ENCODE measurements at regions not wholly inside any gene's neighbourhood (a gene's known extent, or its start where the extent isn't known, plus 50 kb on each side); places are given as distances from the start of the nearest gene placed in this dataset.

- TF ChIP-seq, protein P1, sequence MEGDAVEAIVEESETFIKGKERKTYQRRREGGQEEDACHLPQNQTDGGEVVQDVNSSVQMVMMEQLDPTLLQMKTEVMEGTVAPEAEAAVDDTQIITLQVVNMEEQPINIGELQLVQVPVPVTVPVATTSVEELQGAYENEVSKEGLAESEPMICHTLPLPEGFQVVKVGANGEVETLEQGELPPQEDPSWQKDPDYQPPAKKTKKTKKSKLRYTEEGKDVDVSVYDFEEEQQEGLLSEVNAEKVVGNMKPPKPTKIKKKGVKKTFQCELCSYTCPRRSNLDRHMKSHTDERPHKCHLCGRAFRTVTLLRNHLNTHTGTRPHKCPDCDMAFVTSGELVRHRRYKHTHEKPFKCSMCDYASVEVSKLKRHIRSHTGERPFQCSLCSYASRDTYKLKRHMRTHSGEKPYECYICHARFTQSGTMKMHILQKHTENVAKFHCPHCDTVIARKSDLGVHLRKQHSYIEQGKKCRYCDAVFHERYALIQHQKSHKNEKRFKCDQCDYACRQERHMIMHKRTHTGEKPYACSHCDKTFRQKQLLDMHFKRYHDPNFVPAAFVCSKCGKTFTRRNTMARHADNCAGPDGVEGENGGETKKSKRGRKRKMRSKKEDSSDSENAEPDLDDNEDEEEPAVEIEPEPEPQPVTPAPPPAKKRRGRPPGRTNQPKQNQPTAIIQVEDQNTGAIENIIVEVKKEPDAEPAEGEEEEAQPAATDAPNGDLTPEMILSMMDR (IDR thresholded peaks at IDR 0.05) = no peak
- TF ChIP-seq POLR2A (IDR thresholded peaks at IDR 0.05) (no peak), EP300 (IDR thresholded peaks at IDR 0.05) (no peak)
These were observed 209.5 kb downstream of the GLRX3 start for GRCh38 chr10:130345728-130346127.

Data from ovary (tissue), 3 donors.